Bronchial epithelial cell (primary cell): ENCODE measurements at regions not wholly inside any gene's neighbourhood (a gene's known extent, or its start where the extent isn't known, plus 50 kb on each side); places are given as distances from the start of the nearest gene placed in this dataset.

ENCODE experiments used
- DNase-seq: peaks from one replicate; pipeline ENCODE4 v3.0.0-alpha.2; 2010; ENCODE audit warnings: low read depth
- FAIRE-seq: peaks from 2 replicates; lab custom pipeline; 2011; peaks lifted over from hg19 to GRCh38; lab: Jason Lieb, UNC
- H3K27me3 ChIP-seq: 2 replicates; pipeline ENCODE4 v1.5.1; 2011; ENCODE audit warnings: low read length; ENCODE audit not compliant: control insufficient read depth, insufficient read depth
- H3K36me3 ChIP-seq: 2 replicates; pipeline ENCODE4 v1.5.1; 2011; ENCODE audit warnings: low read length; ENCODE audit not compliant: control insufficient read depth, insufficient read depth
- H3K4me3 ChIP-seq: 2 replicates; pipeline ENCODE4 v1.5.1; 2011; ENCODE audit warnings: mild to moderate bottlenecking, low read depth, low read length, control low read depth
- CTCF ChIP-seq: IDR thresholded peaks from 2 replicates; pipeline ENCODE4 v1.5.1; 2011; ENCODE audit warnings: mild to moderate bottlenecking, moderate library complexity, low read length, control low read depth, inconsistent platforms; ENCODE audit not compliant: insufficient read depth, severe bottlenecking

GRCh38 chr4:79023799-79024770 is 84.8 kb upstream of the PAQR3 start:
- TF ChIP-seq CTCF: no peak
- no peak for DNase-seq
- no peaks in the 10 kb centered on the region for H3K36me3 ChIP-seq
- H3K4me3 ChIP-seq: no peak overlapping the region
- FAIRE-seq: no peak
- H3K27me3 ChIP-seq: peaks cover 4% of the 10 kb centered on the region

- Histone ChIP-seq H3K36me3 (no peaks in the 10 kb centered on the region), H3K27me3 (peaks cover 6% of the 10 kb centered on the region), H3K4me3 (no peak overlapping the region)
- FAIRE-seq (no peak), DNase-seq (no peak)
- TF ChIP-seq CTCF: no peak
Measured at GRCh38 chr4:79022529-79022928, 83.3 kb upstream of the PAQR3 start.

GRCh38 chr4:79017481-79017880 is 78.2 kb upstream of the PAQR3 start:
- Histone ChIP-seq H3K36me3 (no peaks in the 10 kb centered on the region), H3K4me3 (no peak overlapping the region), H3K27me3 (peaks cover 8% of the 10 kb centered on the region)
- TF ChIP-seq CTCF: no peak
- DNase-seq: no peak
- no peak for FAIRE-seq

GRCh38 chr4:79016878-79017277 is 77.6 kb upstream of the PAQR3 start:
- DNase-seq (no peak), FAIRE-seq (no peak)
- Histone ChIP-seq H3K36me3 (no peaks in the 10 kb centered on the region), H3K27me3 (peaks cover 8% of the 10 kb centered on the region), H3K4me3 (no peak overlapping the region)
- TF ChIP-seq CTCF: no peak

- H3K36me3 ChIP-seq: no peaks in the 10 kb centered on the region
- H3K4me3 ChIP-seq: no peak overlapping the region
- TF ChIP-seq CTCF: no peak
- no peak for FAIRE-seq
- H3K27me3 ChIP-seq: peaks cover 3% of the 10 kb centered on the region
- no peak for DNase-seq
Measured at GRCh38 chr4:79015411-79015810, 76.2 kb upstream of the PAQR3 start.
